ENCODE measurements at regions not wholly inside any gene's neighbourhood (a gene's known extent, or its start where the extent isn't known, plus 50 kb on each side); places are given as distances from the start of the nearest gene placed in this dataset.
"Not testable (repeated sequence)": the region's sequence is repeated elsewhere in the genome, so short reads cannot be mapped to it uniquely, and the experiment has no call there.

- no peak for DNase-seq
Observed at GRCh38 chr5:104512063-104512825, 949.7 kb upstream of the NUDT12 start.

- DNase-seq: no peak
Observed at GRCh38 chr5:104498281-104498680, 935.7 kb upstream of the NUDT12 start.

- no peak for DNase-seq
Observed at GRCh38 chr5:104494083-104494482, 931.5 kb upstream of the NUDT12 start.

- no peak for DNase-seq
Observed at GRCh38 chr5:104472811-104473210, 910.2 kb upstream of the NUDT12 start.

GRCh38 chr5:104456122-104456521 lies 893.5 kb upstream of the NUDT12 start:
- DNase-seq: no peak

GRCh38 chr5:104452550-104452949 lies 890.0 kb upstream of the NUDT12 start:
- no peak for DNase-seq

GRCh38 chr5:104451911-104452310 lies 889.3 kb upstream of the NUDT12 start:
- DNase-seq: not testable (repeated sequence)

- no peak for DNase-seq
Observed at GRCh38 chr5:104444656-104445055, 882.1 kb upstream of the NUDT12 start.

- no peak for DNase-seq
Observed at GRCh38 chr5:104443706-104444105, 881.1 kb upstream of the NUDT12 start.

GRCh38 chr5:104431981-104432380 lies 869.4 kb upstream of the NUDT12 start:
- no peak for DNase-seq

- DNase-seq: no peak
Observed at GRCh38 chr5:104431002-104431620, 868.5 kb upstream of the NUDT12 start.

- no peak for DNase-seq
Observed at GRCh38 chr5:104429911-104430310, 867.3 kb upstream of the NUDT12 start.

- no peak for DNase-seq
Observed at GRCh38 chr5:104421431-104421830, 858.8 kb upstream of the NUDT12 start.

GRCh38 chr5:104418056-104418455 lies 855.5 kb upstream of the NUDT12 start:
- no peak for DNase-seq

- DNase-seq: no peak
Observed at GRCh38 chr5:104412649-104413240, 850.2 kb upstream of the NUDT12 start.

- DNase-seq: no peak
Observed at GRCh38 chr5:104400941-104401340, 838.4 kb upstream of the NUDT12 start.

GRCh38 chr5:104385906-104386305 lies 823.3 kb upstream of the NUDT12 start:
- DNase-seq: no peak

- no peak for DNase-seq
Observed at GRCh38 chr5:104375345-104375744, 812.8 kb upstream of the NUDT12 start.

- no peak for DNase-seq
Observed at GRCh38 chr5:104372796-104373195, 810.2 kb upstream of the NUDT12 start.

- DNase-seq: no peak
Observed at GRCh38 chr5:104372376-104372775, 809.8 kb upstream of the NUDT12 start.

GRCh38 chr5:104370523-104370922 lies 807.9 kb upstream of the NUDT12 start:
- DNase-seq: no peak

- DNase-seq: no peak
Observed at GRCh38 chr5:104367978-104368377, 805.4 kb upstream of the NUDT12 start.

- DNase-seq: no peak
Observed at GRCh38 chr5:104363567-104363966, 801.0 kb upstream of the NUDT12 start.

GRCh38 chr5:104361932-104362331 lies 799.3 kb upstream of the NUDT12 start:
- DNase-seq: no peak
